GM12878 (cell line): ENCODE measurements at regions not wholly inside any gene's neighbourhood (a gene's known extent, or its start where the extent isn't known, plus 50 kb on each side); places are given as distances from the start of the nearest gene placed in this dataset.

ENCODE experiments used
- ATAC-seq: fragments of 200-7000 bp; cut with Tn5 transposase; 3 replicates; pipeline ENCODE4 v1.9.1; 2020; ENCODE audit warnings: mild to moderate bottlenecking, moderate library complexity
- BruUV-seq: library from RNA; stranded (reverse); fragments of 400-500 nt; replicated peaks from 2 replicates; lab custom pipeline; 2021; lab: Mats Ljungman, UMichigan
- CTCF ChIA-PET: fragments of 300-600 bp; sonication (Branson Sonifier 250); formaldehyde crosslinking; extraction: SDS; loops from one replicate; lab custom pipeline; 2021; ENCODE audit warnings: inconsistent platforms; lab: Yijun Ruan, JAX
- POLR2A ChIA-PET: fragments of 350-600 bp; formaldehyde crosslinking; extraction: SDS; loops from one replicate; lab custom pipeline; 2021; ENCODE audit warnings: inconsistent platforms; lab: Charles Lee
- RAD21 ChIA-PET: fragments of 300-600 bp; sonication (Branson Sonifier 250); formaldehyde crosslinking; loops from one replicate; lab custom pipeline; 2023; ENCODE audit warnings: antibody characterized with exemption; ENCODE audit not compliant: unreplicated experiment; lab: Charles Lee
- SMC1A ChIA-PET: fragments of 300-600 bp; sonication (Branson Sonifier 250); formaldehyde crosslinking; loops from one replicate; lab custom pipeline; 2023; ENCODE audit not compliant: unreplicated experiment, uncharacterized antibody; lab: Charles Lee
- DNase-seq: peaks from one replicate; pipeline ENCODE4 v3.0.0-alpha.2; 2011; ENCODE audit warnings: low read depth, low spot score
- FAIRE-seq: peaks from 3 replicates; lab custom pipeline; 2011; peaks lifted over from hg19 to GRCh38; lab: Jason Lieb, UNC
- H2AFZ ChIP-seq: 2 replicates; pipeline ENCODE4 v1.6.0; 2011; ENCODE audit warnings: low read depth, low read length, control low read depth; ENCODE audit not compliant: control insufficient read depth
- H3K27ac ChIP-seq: 2 replicates; pipeline ENCODE4 v1.5.1; 2011; ENCODE audit warnings: control low read depth; ENCODE audit not compliant: control insufficient read depth, insufficient read depth
- H3K27me3 ChIP-seq, 2 experiments: replicated peaks in 1 of 2; 2 replicates each; pipeline versions ENCODE4 v1.6.0 to v1.6.1; 2011; ENCODE audit warnings: low read length in 1 of 2; ENCODE audit not compliant: control insufficient read depth in 2 of 2, insufficient read depth in 2 of 2
- H3K36me3 ChIP-seq, 2 experiments: 2 replicates each; pipeline ENCODE4 v1.5.1; 2011; ENCODE audit warnings: low read length in 1 of 2; ENCODE audit not compliant: control insufficient read depth in 2 of 2, insufficient read depth in 2 of 2
- H3K4me1 ChIP-seq: 2 replicates; pipeline ENCODE4 v1.6.1; 2011; ENCODE audit warnings: mild to moderate bottlenecking, low read length, moderate library complexity, mixed read lengths; ENCODE audit not compliant: control insufficient read depth, insufficient read depth
- H3K4me2 ChIP-seq: 2 replicates; pipeline ENCODE4 v1.6.0; 2011; ENCODE audit warnings: control low read depth; ENCODE audit not compliant: control insufficient read depth, insufficient read depth
- H3K4me3 ChIP-seq: fragments of 200-600 bp; sonication (generic); 2 replicates; pipeline ENCODE4 v1.5.1; 2016
- H3K79me2 ChIP-seq: 2 replicates; pipeline ENCODE4 v1.6.0; 2011; ENCODE audit warnings: low read length; ENCODE audit not compliant: control insufficient read depth, insufficient read depth
- H3K9ac ChIP-seq: 2 replicates; pipeline ENCODE4 v1.8.0; 2011; ENCODE audit warnings: low read length, control low read depth, mixed read lengths; ENCODE audit not compliant: control insufficient read depth, insufficient read depth
- H3K9me3 ChIP-seq: replicated peaks from 3 replicates; pipeline ENCODE4 v1.5.1; 2011; ENCODE audit warnings: mild to moderate bottlenecking, low read length; ENCODE audit not compliant: control insufficient read depth, insufficient read depth
- H4K20me1 ChIP-seq: 2 replicates; pipeline ENCODE4 v1.6.0; 2011; ENCODE audit not compliant: control insufficient read depth, insufficient read depth
- ASH2L ChIP-seq: fragments of 300-600, 200-600 bp; sonication (generic); IDR thresholded peaks from 2 replicates; pipeline ENCODE4 v1.6.1; 2017; ENCODE audit warnings: low read depth, mild to moderate bottlenecking, borderline replicate concordance
- ATF7 ChIP-seq: fragments of 450-650 bp; IDR thresholded peaks from 2 replicates; pipeline ENCODE4 v1.6.1; 2016; ENCODE audit warnings: low read depth, mild to moderate bottlenecking
- BACH1 ChIP-seq: fragments of 450-650 bp; IDR thresholded peaks from 2 replicates; pipeline ENCODE4 v1.6.1; 2017; ENCODE audit warnings: mild to moderate bottlenecking, borderline replicate concordance
- BMI1 ChIP-seq: fragments of 450-650 bp; IDR thresholded peaks from 2 replicates; pipeline ENCODE4 v1.6.1; 2016; ENCODE audit warnings: mild to moderate bottlenecking, moderate library complexity, borderline replicate concordance
- EP300 ChIP-seq, 2 experiments: fragments of 150-350 bp in 1 of 2; IDR thresholded peaks; 2 replicates each; pipeline ENCODE4 v1.6.1; 2011 to 2012; ENCODE audit warnings: low read depth in 2 of 2, low read length in 2 of 2, borderline replicate concordance in 1 of 2, improper control_type of control experiment in 1 of 2, inconsistent platforms in 1 of 2; ENCODE audit not compliant: control insufficient read depth in 1 of 2
- ETV6 ChIP-seq, 2 experiments: fragments of 450-650 bp in 1 of 2; IDR thresholded peaks in 1 of 2; conservative IDR thresholded peaks in 1 of 2; 2 replicates each; pipeline ENCODE4 v1.6.1; 2014; ENCODE audit warnings: antibody characterized with exemption in 1 of 2, borderline replicate concordance in 1 of 2, low read depth in 1 of 2, mild to moderate bottlenecking in 1 of 2, moderate library complexity in 1 of 2
- GATAD2B ChIP-seq: fragments of 450-650 bp; conservative IDR thresholded peaks from 2 replicates; pipeline ENCODE4 v1.6.1; 2017; ENCODE audit warnings: low read depth, mild to moderate bottlenecking, moderate library complexity
- HDAC6 ChIP-seq: fragments of 200-600 bp; sonication (generic); IDR thresholded peaks from one replicate; pipeline ENCODE4 v1.8.0; 2017; ENCODE audit warnings: antibody characterized with exemption; ENCODE audit not compliant: unreplicated experiment
- IKZF2 ChIP-seq, 2 experiments: fragments of 450-650 bp; IDR thresholded peaks; 2 replicates each; pipeline ENCODE4 v1.6.1; 2017; ENCODE audit warnings: mild to moderate bottlenecking in 2 of 2, moderate library complexity in 2 of 2
- NFXL1 ChIP-seq: fragments of 450-650 bp; IDR thresholded peaks from 2 replicates; pipeline ENCODE4 v1.6.1; 2017; ENCODE audit warnings: antibody characterized with exemption, mild to moderate bottlenecking, borderline replicate concordance
- NFYB ChIP-seq: IDR thresholded peaks from 2 replicates; pipeline ENCODE4 v1.6.1; 2011; ENCODE audit warnings: low read depth, mild to moderate bottlenecking, low read length, improper control_type of control experiment, moderate library complexity; ENCODE audit not compliant: insufficient read depth
- RAD51 ChIP-seq: fragments of 450-650 bp; IDR thresholded peaks from 2 replicates; pipeline ENCODE4 v1.6.1; 2016; ENCODE audit warnings: moderate library complexity, mild to moderate bottlenecking, inconsistent platforms
- RFX5 ChIP-seq: IDR thresholded peaks from 2 replicates; pipeline ENCODE4 v1.6.1; 2011; ENCODE audit warnings: low read depth, low read length, improper control_type of control experiment
- SMC3 ChIP-seq: IDR thresholded peaks from 2 replicates; pipeline ENCODE4 v1.6.1; 2011; ENCODE audit warnings: low read length, improper control_type of control experiment, borderline replicate concordance
- SPI1 ChIP-seq: IDR thresholded peaks from 2 replicates; pipeline ENCODE4 v1.6.1; 2011; ENCODE audit warnings: low read depth, mild to moderate bottlenecking, low read length, moderate library complexity, borderline replicate concordance; ENCODE audit not compliant: insufficient read depth
- SREBF1 ChIP-seq: IDR thresholded peaks from 2 replicates; pipeline ENCODE4 v1.6.1; 2012; ENCODE audit warnings: mild to moderate bottlenecking, low read length
- SUZ12 ChIP-seq: fragments of 200-600 bp; sonication (generic); IDR thresholded peaks from one replicate; pipeline ENCODE4 v1.6.1; 2018; ENCODE audit warnings: antibody characterized with exemption, mild to moderate bottlenecking; ENCODE audit not compliant: unreplicated experiment
- USF2 ChIP-seq: IDR thresholded peaks from 2 replicates; pipeline ENCODE4 v1.6.1; 2011; ENCODE audit warnings: low read depth, low read length, improper control_type of control experiment, borderline replicate concordance
- WGBS: methylation state at CpG from one replicate; pipeline ENCODE4 v1.1.6; 2016; ENCODE audit warnings: low lambda C conversion rate; ENCODE audit not compliant: insufficient replicate concordance, insufficient coverage; ENCODE audit errors: missing lambda C conversion rate; 5-methylcytosine and 5-hydroxymethylcytosine counted together
- in situ Hi-C: fragments of 300-500 bp; cut with MboI; formaldehyde crosslinking; loops from 9 replicates; pipeline ENCODE4 v1.14.3; 2018; ENCODE audit warnings: mixed read lengths
- intact Hi-C: fragments of 100-400 bp; cut with micrococcal nuclease; formaldehyde crosslinking; loops from one replicate; pipeline ENCODE4 v1.14.2; 2022; ENCODE audit not compliant: unreplicated experiment

GRCh38 chr6:140663772-140664171 is 1289.3 kb upstream of the CITED2 start:
- no peak overlapping the region for H3K4me3 ChIP-seq
- ChIA-PET POLR2A (no interaction called here), SMC1A (no interaction called here), RAD21 (no interaction called here), CTCF (interaction anchor here (1.1 kb wide), 1 partner anchor 12 kb away, joined by 5 read pairs; no protein-coding TSS in a partner anchor)
- BruUV-seq, result no TSS peak
- intact Hi-C loops, result no loop called here
- TF ChIP-seq IKZF2 (IDR thresholded peaks at IDR 0.05) (peak in 1 of 2 experiments; percentile 12; a peak in 1 of 4 replicates), SREBF1 (no peak), SPI1 (0 out of 2 replicates have a peak, but pooled peaks have one; percentile 17)
- H3K79me2 ChIP-seq, result no peaks in the 10 kb centered on the region
- WGBS, result 0% methylated on average over 2 of the region's 2 CpGs
- in situ Hi-C loops, result no loop called here
- no peak overlapping the region for H2AFZ ChIP-seq
- no peak overlapping the region for H3K27ac ChIP-seq
- no peaks in the 10 kb centered on the region for H3K4me1 ChIP-seq
- no peak for DNase-seq
- H3K4me2 ChIP-seq, result no peak overlapping the region
- FAIRE-seq, result no peak
- no peak overlapping the region for H3K9ac ChIP-seq
- H3K36me3 ChIP-seq, result no peaks in the 10 kb centered on the region; a peak in 1 of 4 replicates
- no peaks in the 10 kb centered on the region for H4K20me1 ChIP-seq
- H3K9me3 ChIP-seq, result no peaks in the 10 kb centered on the region
- H3K27me3 ChIP-seq, result no peaks in the 10 kb centered on the region
- ATAC-seq, result peak; percentile 35

GRCh38 chr6:140663094-140663493 is 1288.6 kb upstream of the CITED2 start:
- 46% methylated on average over 2 of the region's 2 CpGs for WGBS
- BruUV-seq, result no TSS peak
- TF ChIP-seq ETV6 (conservative IDR thresholded peaks at IDR 0.05 in 1 of 2, IDR thresholded peaks at IDR 0.05 in 1 of 2; ENCODE audit: borderline replicate concordance in 1 of 2, low read depth in 1 of 2), result no peak
- TF ChIP-seq SUZ12, result no peak
- TF ChIP-seq SMC3, result no peak
- no peak for TF ChIP-seq NFXL1
- no peak for TF ChIP-seq RFX5
- TF ChIP-seq GATAD2B, result no peak
- no peak for TF ChIP-seq ASH2L
- no peak for TF ChIP-seq NFYB
- no peak for TF ChIP-seq ATF7
- TF ChIP-seq BMI1, result no peak
- no peak for TF ChIP-seq RAD51
- no peak for TF ChIP-seq USF2
- TF ChIP-seq EP300 (IDR thresholded peaks at IDR 0.05; ENCODE audit: borderline replicate concordance in 1 of 2, control insufficient read depth in 1 of 2, low read depth in 2 of 2, low read length in 2 of 2), result no peak
- TF ChIP-seq HDAC6, result no peak
- no peak for TF ChIP-seq BACH1

More at GRCh38 chr6:140663094-140663493, 1288.6 kb upstream of the CITED2 start:
- Histone ChIP-seq H3K9ac (no peak overlapping the region), H3K4me2 (no peak overlapping the region), H3K79me2 (no peaks in the 10 kb centered on the region), H3K4me1 (no peaks in the 10 kb centered on the region), H3K4me3 (no peak overlapping the region), H4K20me1 (no peaks in the 10 kb centered on the region), H3K27ac (no peak overlapping the region), H3K9me3 (no peaks in the 10 kb centered on the region), H2AFZ (no peak overlapping the region), H3K36me3 (no peaks in the 10 kb centered on the region; a peak in 1 of 4 replicates), H3K27me3 (no peaks in the 10 kb centered on the region)
- intact Hi-C loops (no loop called here), in situ Hi-C loops (no loop called here)
- ATAC-seq (no peak), FAIRE-seq (peak; percentile 72), DNase-seq (no peak)
- ChIA-PET CTCF (interaction anchor here (1.1 kb wide), 1 partner anchor 11 kb away, joined by 5 read pairs; no protein-coding TSS in a partner anchor), SMC1A (interaction anchor here (1.0 kb wide), 1 partner anchor 122 kb away, joined by 3 read pairs; no protein-coding TSS in a partner anchor), POLR2A (no interaction called here), RAD21 (no interaction called here)
